Neuronal stem cell (in vitro differentiated cells): ENCODE measurements at regions not wholly inside any gene's neighbourhood (a gene's known extent, or its start where the extent isn't known, plus 50 kb on each side); places are given as distances from the start of the nearest gene placed in this dataset.

Source experiments
- DNase-seq: peaks from one replicate; pipeline ENCODE4 v3.0.0-alpha.2; 2013; ENCODE audit warnings: low spot score
- H2AFZ ChIP-seq: one replicate; pipeline ENCODE4 v1.6.1; 2013; ENCODE audit warnings: mild to moderate bottlenecking, low read length, inconsistent platforms
- H2AK5ac ChIP-seq: 2 replicates; pipeline ENCODE4 v1.6.1; 2013; ENCODE audit warnings: low read depth, mild to moderate bottlenecking, inconsistent platforms, low read length, moderate library complexity, mixed read lengths
- H2BK120ac ChIP-seq: 2 replicates; pipeline ENCODE4 v1.6.1; 2013; ENCODE audit warnings: low read depth, mild to moderate bottlenecking, inconsistent platforms, low read length, moderate library complexity, mixed read lengths
- H2BK12ac ChIP-seq: one replicate; pipeline ENCODE4 v1.6.1; 2013; ENCODE audit warnings: low read length, inconsistent platforms
- H2BK15ac ChIP-seq: 2 replicates; pipeline ENCODE4 v1.6.1; 2013; ENCODE audit warnings: mild to moderate bottlenecking, low read length, inconsistent platforms, mixed read lengths
- H2BK5ac ChIP-seq: one replicate; pipeline ENCODE4 v1.6.1; 2013; ENCODE audit warnings: inconsistent platforms, mild to moderate bottlenecking, low read length, moderate library complexity
- H3K14ac ChIP-seq: one replicate; pipeline ENCODE4 v1.6.1; 2013; ENCODE audit warnings: low read length, inconsistent platforms
- H3K18ac ChIP-seq: 2 replicates; pipeline ENCODE4 v1.6.1; 2013; ENCODE audit warnings: low read length, inconsistent platforms
- H3K23ac ChIP-seq: 2 replicates; pipeline ENCODE4 v1.6.1; 2013; ENCODE audit warnings: low read depth, mild to moderate bottlenecking, mixed read lengths, low read length, inconsistent platforms; ENCODE audit not compliant: poor library complexity
- H3K27ac ChIP-seq: replicated peaks from 3 replicates; pipeline ENCODE4 v1.5.1; 2013; ENCODE audit warnings: low read length, inconsistent platforms
- H3K27me3 ChIP-seq, 3 experiments: 2 replicates each; pipeline ENCODE4 v1.6.1; 2013; ENCODE audit warnings: low read length in 3 of 3, mild to moderate bottlenecking in 2 of 3, inconsistent platforms in 1 of 3, low read depth in 1 of 3, mixed read lengths in 1 of 3, moderate library complexity in 1 of 3; ENCODE audit not compliant: control insufficient read depth in 3 of 3, insufficient read depth in 3 of 3
- H3K36me3 ChIP-seq, 2 donors: replicated peaks in 1 of 2; 2 replicates each; pipeline ENCODE4 v1.6.1; 2013; ENCODE audit warnings: low read length in 2 of 2; ENCODE audit not compliant: control insufficient read depth in 2 of 2, insufficient read depth in 2 of 2
- H3K4ac ChIP-seq: 2 replicates; pipeline ENCODE4 v1.6.1; 2013; ENCODE audit warnings: inconsistent platforms, mild to moderate bottlenecking, low read length, moderate library complexity
- H3K4me1 ChIP-seq, 2 donors: 1 replicate in 1 of 2; 2 replicates in 1 of 2; pipeline ENCODE4 v1.6.1; 2013; ENCODE audit warnings: low read length in 2 of 2, low read depth in 1 of 2; ENCODE audit not compliant: control insufficient read depth in 2 of 2, insufficient read depth in 1 of 2
- H3K4me2 ChIP-seq: one replicate; pipeline ENCODE4 v1.6.1; 2013; ENCODE audit warnings: mild to moderate bottlenecking, low read length, inconsistent platforms; ENCODE audit not compliant: insufficient read depth, poor library complexity, severe bottlenecking
- H3K4me3 ChIP-seq, 2 donors: 2 replicates each; pipeline ENCODE4 v1.5.1; 2013; ENCODE audit warnings: low read length in 2 of 2, mild to moderate bottlenecking in 2 of 2, inconsistent platforms in 1 of 2, moderate library complexity in 1 of 2
- H3K79me1 ChIP-seq: one replicate; pipeline ENCODE4 v1.6.1; 2013; ENCODE audit warnings: low read depth, mild to moderate bottlenecking, inconsistent platforms, low read length, moderate library complexity
- H3K9ac ChIP-seq: one replicate; pipeline ENCODE4 v1.6.1; 2013; ENCODE audit warnings: mild to moderate bottlenecking, low read depth, low read length, inconsistent platforms; ENCODE audit not compliant: poor library complexity
- H3K9me3 ChIP-seq, 2 donors: replicated peaks in 1 of 2; 2 replicates each; pipeline versions ENCODE3 to v1.6.1; 2013; ENCODE audit warnings: low read length in 2 of 2, mild to moderate bottlenecking in 2 of 2, inconsistent platforms in 1 of 2, low read depth in 1 of 2, mixed read lengths in 1 of 2, moderate library complexity in 1 of 2; ENCODE audit not compliant: control insufficient read depth in 2 of 2, insufficient read depth in 1 of 2
- H4K8ac ChIP-seq: one replicate; pipeline ENCODE4 v1.6.1; 2013; ENCODE audit warnings: low read depth, mild to moderate bottlenecking, inconsistent platforms, low read length, moderate library complexity
- H4K91ac ChIP-seq: one replicate; pipeline ENCODE4 v1.6.1; 2013; ENCODE audit warnings: low read length, low read depth, mild to moderate bottlenecking, inconsistent platforms; ENCODE audit not compliant: poor library complexity
- WGBS, 2 donors: extraction: QIAGEN DNeasy Blood & Tissue Kit; methylation state at CpG; one replicate each; pipeline ENCODE4 v1.1.7; 2013; ENCODE audit warnings: missing lambda C conversion rate in 2 of 2, mixed read lengths in 1 of 2; ENCODE audit not compliant: insufficient read length in 2 of 2, insufficient replicate concordance in 1 of 2; ENCODE audit errors: extremely low coverage in 2 of 2; 5-methylcytosine and 5-hydroxymethylcytosine counted together

GRCh38 chr2:160934263-160934662 is 226.0 kb upstream of the TANK start:
- no peak overlapping the region for H3K27ac ChIP-seq
- no peak overlapping the region for H2AK5ac ChIP-seq
- no peaks in the 10 kb centered on the region for H3K9me3 ChIP-seq
- H4K8ac ChIP-seq: no peak overlapping the region
- H2BK5ac ChIP-seq: no peak overlapping the region
- no peaks in the 10 kb centered on the region for H3K4me1 ChIP-seq
- H3K4me3 ChIP-seq: no peak overlapping the region
- H3K4me2 ChIP-seq: no peak overlapping the region
- H3K4ac ChIP-seq: no peak overlapping the region
- no peak overlapping the region for H2BK15ac ChIP-seq
- H3K27me3 ChIP-seq: no peaks in the 10 kb centered on the region
- no peak overlapping the region for H3K9ac ChIP-seq
- no peaks in the 10 kb centered on the region for H3K36me3 ChIP-seq
- no peak overlapping the region for H3K14ac ChIP-seq
- no peak overlapping the region for H2BK12ac ChIP-seq
- H2BK120ac ChIP-seq: no peak overlapping the region
- no peak overlapping the region for H3K23ac ChIP-seq
- H4K91ac ChIP-seq: no peak overlapping the region
- DNase-seq: no peak
- H2AFZ ChIP-seq: no peak overlapping the region
- H3K18ac ChIP-seq: no peak overlapping the region
- WGBS, 2 donors: no CpG with 5 or more reads among the region's 4 CpGs
- no peaks in the 10 kb centered on the region for H3K79me1 ChIP-seq

DNA sequence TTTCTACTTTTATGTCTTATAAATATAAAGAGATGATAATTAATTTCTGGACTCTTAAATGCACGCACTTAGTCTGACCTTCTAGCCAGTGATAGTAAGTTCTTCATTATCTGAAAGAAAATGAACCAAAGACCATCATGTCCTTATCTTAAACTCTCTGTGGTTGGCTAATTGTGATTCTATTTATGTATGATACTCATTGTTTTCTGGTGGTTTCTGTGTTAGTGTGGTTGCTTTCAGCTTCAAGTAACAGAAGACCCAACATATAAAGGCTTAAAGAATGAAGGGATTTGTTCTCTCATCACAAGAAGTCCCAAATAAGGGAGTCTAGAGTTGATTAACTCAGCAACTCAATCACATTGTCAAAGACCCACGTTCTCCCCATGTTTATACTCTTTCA is 225.2 kb upstream of the TANK start:
- Histone ChIP-seq H3K27ac (no peak overlapping the region), H3K79me1 (no peaks in the 10 kb centered on the region), H3K9me3 (no peaks in the 10 kb centered on the region), H2BK15ac (no peak overlapping the region), H3K4ac (no peak overlapping the region), H3K4me1 (no peaks in the 10 kb centered on the region), H4K91ac (no peak overlapping the region), H2AK5ac (no peak overlapping the region), H2AFZ (no peak overlapping the region), H3K4me2 (no peak overlapping the region), H3K23ac (no peak overlapping the region), H3K14ac (no peak overlapping the region), H4K8ac (no peak overlapping the region), H3K36me3 (no peaks in the 10 kb centered on the region), H2BK120ac (no peak overlapping the region), H3K4me3 (no peak overlapping the region), H3K9ac (no peak overlapping the region), H2BK5ac (no peak overlapping the region), H3K18ac (no peak overlapping the region), H2BK12ac (no peak overlapping the region), H3K27me3 (no peaks in the 10 kb centered on the region)
- no CpG with 5 or more reads among the region's 2 CpGs for WGBS, 2 donors
- DNase-seq: no peak

DNA sequence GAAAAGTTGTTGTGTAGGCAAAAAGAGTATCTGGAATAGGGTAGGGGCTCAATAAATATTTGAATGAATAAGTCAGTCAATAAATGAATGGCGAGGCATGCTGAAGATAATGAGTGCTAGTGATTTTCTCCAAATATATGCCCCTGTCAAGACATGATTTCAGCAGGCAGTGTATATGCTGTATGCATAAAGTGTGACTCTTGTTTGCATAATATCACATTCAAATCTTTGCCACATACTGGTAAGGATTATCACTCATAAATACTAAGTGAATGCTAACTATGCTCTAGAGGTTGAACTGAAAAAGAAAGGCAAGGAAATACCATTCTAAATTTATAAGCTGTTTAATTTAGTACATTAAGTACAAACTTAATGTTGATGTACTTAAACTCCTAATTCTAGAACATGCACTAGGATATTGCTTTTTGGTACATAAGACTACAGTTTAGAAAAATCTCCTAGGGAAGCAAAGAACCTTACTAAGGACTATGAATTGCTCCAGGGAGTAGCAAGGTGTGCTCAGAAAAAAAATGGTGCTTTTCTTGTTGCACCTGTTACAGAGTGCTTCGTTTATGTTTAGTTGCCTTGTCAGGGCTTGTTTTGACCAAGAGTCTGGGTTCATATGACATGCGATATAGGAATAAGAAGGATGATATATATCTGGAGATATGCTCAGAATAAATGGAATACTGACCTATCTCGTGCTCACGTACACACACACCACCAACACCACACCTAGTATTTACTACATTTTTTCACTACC is 224.0 kb upstream of the TANK start:
- Histone ChIP-seq H3K27ac (no peak overlapping the region), H2BK15ac (no peak overlapping the region), H4K91ac (no peak overlapping the region), H3K4me1 (no peaks in the 10 kb centered on the region), H3K4ac (no peak overlapping the region), H3K23ac (no peak overlapping the region), H3K36me3 (no peaks in the 10 kb centered on the region), H2BK120ac (no peak overlapping the region), H4K8ac (no peak overlapping the region), H3K14ac (no peak overlapping the region), H2AK5ac (no peak overlapping the region), H3K9ac (no peak overlapping the region), H3K79me1 (no peaks in the 10 kb centered on the region), H2AFZ (no peak overlapping the region), H3K27me3 (no peaks in the 10 kb centered on the region), H3K9me3 (no peaks in the 10 kb centered on the region), H3K18ac (no peak overlapping the region), H3K4me2 (no peak overlapping the region), H2BK12ac (no peak overlapping the region), H3K4me3 (no peak overlapping the region), H2BK5ac (no peak overlapping the region)
- WGBS, 2 donors: no CpG with 5 or more reads among the region's 5 CpGs
- DNase-seq: no peak

DNA sequence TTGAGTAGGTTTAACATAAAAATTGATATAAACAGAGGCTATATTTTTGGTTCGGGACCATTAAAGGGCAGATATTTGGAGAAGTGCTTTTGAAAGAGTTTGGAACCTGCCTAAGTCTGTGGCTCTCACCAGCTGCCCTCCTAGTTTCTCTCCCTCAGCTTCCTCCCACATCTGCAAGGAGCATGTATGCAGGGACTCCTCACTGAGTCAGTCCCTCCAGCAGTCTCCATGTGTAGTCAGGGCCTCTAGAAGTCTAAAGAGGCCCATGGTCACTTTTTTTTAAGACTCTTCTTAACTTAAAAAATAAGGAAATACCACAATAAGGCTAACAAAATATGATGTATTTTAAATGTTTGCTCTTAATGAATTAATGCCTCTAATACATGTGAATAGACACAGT is 220.0 kb upstream of the TANK start:
- Histone ChIP-seq H2AK5ac (no peak overlapping the region), H2BK12ac (no peak overlapping the region), H2BK120ac (no peak overlapping the region), H3K27me3 (no peaks in the 10 kb centered on the region), H3K4me3 (no peak overlapping the region), H3K9ac (no peak overlapping the region), H4K8ac (no peak overlapping the region), H3K23ac (no peak overlapping the region), H3K4me2 (no peak overlapping the region), H3K9me3 (no peaks in the 10 kb centered on the region), H3K4ac (no peak overlapping the region), H3K79me1 (no peaks in the 10 kb centered on the region), H3K36me3 (no peaks in the 10 kb centered on the region), H4K91ac (no peak overlapping the region), H2BK15ac (no peak overlapping the region), H3K4me1 (peaks cover 0 to 5% of the 10 kb centered on the region in 2 donors), H3K14ac (no peak overlapping the region), H3K27ac (no peak overlapping the region), H2AFZ (no peak overlapping the region), H2BK5ac (no peak overlapping the region), H3K18ac (no peak overlapping the region)
- no peak for DNase-seq
- WGBS, 2 donors: no CpG with 5 or more reads among the region's 1 CpG
